ENCODE measurements at regions not wholly inside any gene's neighbourhood (a gene's known extent, or its start where the extent isn't known, plus 50 kb on each side); places are given as distances from the start of the nearest gene placed in this dataset.

DNA sequence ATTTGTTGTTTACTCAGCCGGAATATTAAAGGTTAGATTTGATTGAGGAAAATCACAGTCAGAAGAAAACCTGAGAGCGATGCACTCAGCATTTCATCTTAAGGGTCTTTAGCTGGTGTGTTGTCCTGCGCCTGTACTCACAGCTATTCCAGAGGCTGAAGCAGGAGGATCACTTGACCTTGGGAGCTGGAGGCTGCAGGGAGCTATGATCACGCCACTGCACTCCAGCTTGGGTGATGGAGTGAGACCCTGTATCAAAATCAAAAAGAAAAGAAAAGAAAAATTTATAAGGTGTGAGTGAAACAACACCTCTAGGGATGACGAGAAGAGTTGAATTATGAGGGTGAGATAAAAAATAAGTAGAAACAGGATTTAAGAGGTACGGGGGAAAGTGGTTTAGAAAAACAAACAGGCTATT lies 165.0 kb downstream of the TRIM27 start:
- Histone ChIP-seq H2AFZ (ENCODE audit: low read depth, low read length) (no peak overlapping the region), H3K4me3 (ENCODE audit: low read length) (no peak overlapping the region), H3K36me3 (ENCODE audit: insufficient read depth, low read length) (no peaks in the 10 kb centered on the region), H3K79me2 (replicated peaks; ENCODE audit: insufficient read depth, low read length) (no peaks in the 10 kb centered on the region), H3K9ac (ENCODE audit: low read length) (no peak overlapping the region), H3F3A (ENCODE audit: insufficient read depth, low read length, poor library complexity, severe bottlenecking) (no peaks in the 10 kb centered on the region), H3K27ac (ENCODE audit: low read length) (no peak overlapping the region), H3K27me3 (ENCODE audit: insufficient read depth, low read depth, low read length) (peaks cover 84% of the 10 kb centered on the region), H4K20me1 (ENCODE audit: insufficient read depth) (no peaks in the 10 kb centered on the region), H3K9me2 (ENCODE audit: insufficient read depth, low read length) (no peaks in the 10 kb centered on the region), H3K4me2 (ENCODE audit: low read length) (no peak overlapping the region), H3K9me3 (ENCODE audit: low read length) (peaks cover 4% of the 10 kb centered on the region)
- no peak for TF ChIP-seq EZH2 (IDR thresholded peaks at IDR 0.05; ENCODE audit: borderline replicate concordance, insufficient read depth, low read length, poor library complexity, severe bottlenecking)
- no peak for TF ChIP-seq RAD21 (conservative IDR thresholded peaks at IDR 0.05)
- TF ChIP-seq TAF1 (IDR thresholded peaks at IDR 0.05; ENCODE audit: low read depth) = no peak
- TF ChIP-seq POLR2AphosphoS5 (IDR thresholded peaks at IDR 0.05) = no peak
- TF ChIP-seq SMC3 (conservative IDR thresholded peaks at IDR 0.05; ENCODE audit: poor library complexity) = no peak
- no peak for TF ChIP-seq EP300 (conservative IDR thresholded peaks at IDR 0.05; ENCODE audit: poor library complexity, severe bottlenecking)
- no peak for TF ChIP-seq MXI1 (conservative IDR thresholded peaks at IDR 0.05; ENCODE audit: poor library complexity, severe bottlenecking)
- TF ChIP-seq, protein P1, sequence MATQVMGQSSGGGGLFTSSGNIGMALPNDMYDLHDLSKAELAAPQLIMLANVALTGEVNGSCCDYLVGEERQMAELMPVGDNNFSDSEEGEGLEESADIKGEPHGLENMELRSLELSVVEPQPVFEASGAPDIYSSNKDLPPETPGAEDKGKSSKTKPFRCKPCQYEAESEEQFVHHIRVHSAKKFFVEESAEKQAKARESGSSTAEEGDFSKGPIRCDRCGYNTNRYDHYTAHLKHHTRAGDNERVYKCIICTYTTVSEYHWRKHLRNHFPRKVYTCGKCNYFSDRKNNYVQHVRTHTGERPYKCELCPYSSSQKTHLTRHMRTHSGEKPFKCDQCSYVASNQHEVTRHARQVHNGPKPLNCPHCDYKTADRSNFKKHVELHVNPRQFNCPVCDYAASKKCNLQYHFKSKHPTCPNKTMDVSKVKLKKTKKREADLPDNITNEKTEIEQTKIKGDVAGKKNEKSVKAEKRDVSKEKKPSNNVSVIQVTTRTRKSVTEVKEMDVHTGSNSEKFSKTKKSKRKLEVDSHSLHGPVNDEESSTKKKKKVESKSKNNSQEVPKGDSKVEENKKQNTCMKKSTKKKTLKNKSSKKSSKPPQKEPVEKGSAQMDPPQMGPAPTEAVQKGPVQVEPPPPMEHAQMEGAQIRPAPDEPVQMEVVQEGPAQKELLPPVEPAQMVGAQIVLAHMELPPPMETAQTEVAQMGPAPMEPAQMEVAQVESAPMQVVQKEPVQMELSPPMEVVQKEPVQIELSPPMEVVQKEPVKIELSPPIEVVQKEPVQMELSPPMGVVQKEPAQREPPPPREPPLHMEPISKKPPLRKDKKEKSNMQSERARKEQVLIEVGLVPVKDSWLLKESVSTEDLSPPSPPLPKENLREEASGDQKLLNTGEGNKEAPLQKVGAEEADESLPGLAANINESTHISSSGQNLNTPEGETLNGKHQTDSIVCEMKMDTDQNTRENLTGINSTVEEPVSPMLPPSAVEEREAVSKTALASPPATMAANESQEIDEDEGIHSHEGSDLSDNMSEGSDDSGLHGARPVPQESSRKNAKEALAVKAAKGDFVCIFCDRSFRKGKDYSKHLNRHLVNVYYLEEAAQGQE (IDR thresholded peaks at IDR 0.05; ENCODE audit: borderline replicate concordance) = no peak
- TF ChIP-seq, protein P2, sequence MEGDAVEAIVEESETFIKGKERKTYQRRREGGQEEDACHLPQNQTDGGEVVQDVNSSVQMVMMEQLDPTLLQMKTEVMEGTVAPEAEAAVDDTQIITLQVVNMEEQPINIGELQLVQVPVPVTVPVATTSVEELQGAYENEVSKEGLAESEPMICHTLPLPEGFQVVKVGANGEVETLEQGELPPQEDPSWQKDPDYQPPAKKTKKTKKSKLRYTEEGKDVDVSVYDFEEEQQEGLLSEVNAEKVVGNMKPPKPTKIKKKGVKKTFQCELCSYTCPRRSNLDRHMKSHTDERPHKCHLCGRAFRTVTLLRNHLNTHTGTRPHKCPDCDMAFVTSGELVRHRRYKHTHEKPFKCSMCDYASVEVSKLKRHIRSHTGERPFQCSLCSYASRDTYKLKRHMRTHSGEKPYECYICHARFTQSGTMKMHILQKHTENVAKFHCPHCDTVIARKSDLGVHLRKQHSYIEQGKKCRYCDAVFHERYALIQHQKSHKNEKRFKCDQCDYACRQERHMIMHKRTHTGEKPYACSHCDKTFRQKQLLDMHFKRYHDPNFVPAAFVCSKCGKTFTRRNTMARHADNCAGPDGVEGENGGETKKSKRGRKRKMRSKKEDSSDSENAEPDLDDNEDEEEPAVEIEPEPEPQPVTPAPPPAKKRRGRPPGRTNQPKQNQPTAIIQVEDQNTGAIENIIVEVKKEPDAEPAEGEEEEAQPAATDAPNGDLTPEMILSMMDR (IDR thresholded peaks at IDR 0.05; ENCODE audit: poor library complexity, severe bottlenecking) = no peak

DNA sequence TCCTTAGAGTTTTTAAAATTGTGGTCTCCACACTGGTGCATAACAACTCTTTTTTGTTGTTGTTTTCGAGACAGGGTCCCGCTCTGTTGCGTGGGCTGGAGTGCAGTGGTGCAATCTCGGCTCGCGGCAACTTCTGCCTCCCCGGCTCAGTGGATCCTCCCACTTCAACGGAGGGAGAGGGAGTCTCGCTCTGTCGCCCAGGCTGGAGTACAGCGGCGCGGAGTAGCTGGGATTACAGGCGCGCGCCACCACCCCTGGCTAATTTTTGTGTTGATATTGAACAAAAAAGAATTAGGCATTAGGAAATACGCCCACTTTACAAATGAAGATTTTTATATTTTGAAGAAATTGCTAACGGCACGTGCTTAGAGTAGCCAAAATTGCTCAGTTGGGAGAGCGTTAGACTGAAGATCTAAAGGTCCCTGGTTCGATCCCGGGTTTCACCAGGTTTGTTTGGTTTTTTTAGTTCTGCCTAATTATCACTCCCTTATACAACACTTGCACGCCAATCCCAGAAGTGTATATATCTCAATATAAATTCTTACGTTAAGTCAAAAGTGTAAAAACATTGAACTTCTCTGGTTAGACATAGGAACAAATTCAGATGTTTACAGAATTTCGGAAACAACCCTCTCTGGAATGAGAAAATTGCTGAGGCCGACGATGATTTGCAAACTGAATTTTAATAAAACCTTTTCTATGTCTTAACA lies 159.6 kb downstream of the TRIM27 start:
- Histone ChIP-seq H3F3A (ENCODE audit: insufficient read depth, low read length, poor library complexity, severe bottlenecking) (no peaks in the 10 kb centered on the region), H3K27me3 (ENCODE audit: insufficient read depth, low read depth, low read length) (peaks cover 96% of the 10 kb centered on the region), H3K27ac (ENCODE audit: low read length) (no peak overlapping the region), H3K36me3 (ENCODE audit: insufficient read depth, low read length) (no peaks in the 10 kb centered on the region), H3K4me2 (ENCODE audit: low read length) (no peak overlapping the region), H3K79me2 (replicated peaks; ENCODE audit: insufficient read depth, low read length) (no peaks in the 10 kb centered on the region), H2AFZ (ENCODE audit: low read depth, low read length) (no peak overlapping the region), H4K20me1 (ENCODE audit: insufficient read depth) (no peaks in the 10 kb centered on the region), H3K9me3 (ENCODE audit: low read length) (peaks cover 4% of the 10 kb centered on the region), H3K9ac (ENCODE audit: low read length) (no peak overlapping the region), H3K4me3 (ENCODE audit: low read length) (no peak overlapping the region), H3K9me2 (ENCODE audit: insufficient read depth, low read length) (no peaks in the 10 kb centered on the region)
- TF ChIP-seq MXI1 (conservative IDR thresholded peaks at IDR 0.05; ENCODE audit: poor library complexity, severe bottlenecking) = no peak
- no peak for TF ChIP-seq EZH2 (IDR thresholded peaks at IDR 0.05; ENCODE audit: borderline replicate concordance, insufficient read depth, low read length, poor library complexity, severe bottlenecking)

Data from neural cell (in vitro differentiated cells).